Tibial artery (tissue), 4 donors: ENCODE measurements at regions not wholly inside any gene's neighbourhood (a gene's known extent, or its start where the extent isn't known, plus 50 kb on each side); places are given as distances from the start of the nearest gene placed in this dataset.

ENCODE experiments used
- DNase-seq, 2 donors: peaks; one replicate each; pipeline ENCODE4 v3.0.0-alpha.2; 2019
- H3K27ac ChIP-seq, 2 donors: fragments of 200-600 bp; sonication (generic) in 1 of 2; 1 replicate in 1 of 2; 2 replicates in 1 of 2; pipeline ENCODE4 v1.5.1; 2018 to 2019; ENCODE audit warnings: mild to moderate bottlenecking in 1 of 2
- H3K27me3 ChIP-seq, 2 donors: fragments of 200-600 bp; sonication (generic) in 1 of 2; one replicate each; pipeline versions ENCODE4 v1.5.1 to v1.6.0; 2016 to 2019
- H3K36me3 ChIP-seq, 3 donors: fragments of 200-600 bp; sonication (generic) in 2 of 3; one replicate each; pipeline ENCODE4 v1.5.1; 2016 to 2019; ENCODE audit warnings: mild to moderate bottlenecking in 2 of 3
- H3K4me1 ChIP-seq, 4 donors: fragments of 200-600 bp; sonication (generic) in 2 of 4; 1 replicate in 3 of 4; 2 replicates in 1 of 4; pipeline ENCODE4 v1.5.1; 2016 to 2019
- H3K4me3 ChIP-seq, 2 donors: fragments of 200-600 bp; sonication (generic) in 1 of 2; 1 replicate in 1 of 2; 2 replicates in 1 of 2; pipeline ENCODE4 v1.5.1; 2018 to 2019; ENCODE audit warnings: mild to moderate bottlenecking in 2 of 2
- H3K9me3 ChIP-seq, 3 donors: fragments of 200-600 bp; sonication (generic) in 1 of 3; one replicate each; pipeline ENCODE4 v1.5.1; 2016 to 2019
- intact Hi-C: fragments of 100-400 bp; cut with DNase I; formaldehyde crosslinking; loops from one replicate; pipeline ENCODE4 v1.15.0; 2023; ENCODE audit warnings: low total_unique reads
- TF ChIP-seq, protein P1 (sequence below), 2 experiments: fragments of 200-600 bp in 1 of 2; fragments of 450-650 bp in 1 of 2; IDR thresholded peaks; one replicate each; pipeline ENCODE4 v1.5.1; 2017 to 2019; ENCODE audit warnings: antibody characterized with exemption in 2 of 2, mild to moderate bottlenecking in 1 of 2, moderate library complexity in 1 of 2

DNA sequence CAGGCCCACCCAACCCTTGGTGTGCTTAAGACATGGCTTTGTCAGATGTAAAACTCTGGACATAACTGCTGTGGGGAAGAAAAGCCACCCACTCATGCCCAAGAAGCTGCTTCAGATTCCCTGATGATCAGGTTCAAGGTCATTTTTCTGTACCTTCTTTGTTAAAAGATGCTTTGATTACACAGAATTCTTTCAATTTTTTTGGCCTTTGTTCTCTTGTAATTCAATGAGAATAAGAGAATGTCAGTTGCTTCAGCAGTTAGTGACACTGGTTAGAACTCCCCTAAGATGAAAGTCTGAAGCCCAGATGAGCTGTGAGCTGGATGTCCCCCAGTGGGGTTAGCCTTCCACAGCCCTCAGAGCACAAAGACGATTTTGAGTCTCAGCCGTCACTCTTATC lies 152.7 kb downstream of the CHRM3 start:
- Histone ChIP-seq H3K36me3 (no peaks in the 10 kb centered on the region), H3K4me3 (no peak overlapping the region), H3K9me3 (no peaks in the 10 kb centered on the region), H3K27ac (no peak overlapping the region), H3K27me3 (no peaks in the 10 kb centered on the region), H3K4me1 (no peaks in the 10 kb centered on the region)
- intact Hi-C loops: loop anchor here (10.0 kb wide), 1 partner anchor 1216 kb away; no protein-coding TSS in a partner anchor
- TF ChIP-seq, protein P1, sequence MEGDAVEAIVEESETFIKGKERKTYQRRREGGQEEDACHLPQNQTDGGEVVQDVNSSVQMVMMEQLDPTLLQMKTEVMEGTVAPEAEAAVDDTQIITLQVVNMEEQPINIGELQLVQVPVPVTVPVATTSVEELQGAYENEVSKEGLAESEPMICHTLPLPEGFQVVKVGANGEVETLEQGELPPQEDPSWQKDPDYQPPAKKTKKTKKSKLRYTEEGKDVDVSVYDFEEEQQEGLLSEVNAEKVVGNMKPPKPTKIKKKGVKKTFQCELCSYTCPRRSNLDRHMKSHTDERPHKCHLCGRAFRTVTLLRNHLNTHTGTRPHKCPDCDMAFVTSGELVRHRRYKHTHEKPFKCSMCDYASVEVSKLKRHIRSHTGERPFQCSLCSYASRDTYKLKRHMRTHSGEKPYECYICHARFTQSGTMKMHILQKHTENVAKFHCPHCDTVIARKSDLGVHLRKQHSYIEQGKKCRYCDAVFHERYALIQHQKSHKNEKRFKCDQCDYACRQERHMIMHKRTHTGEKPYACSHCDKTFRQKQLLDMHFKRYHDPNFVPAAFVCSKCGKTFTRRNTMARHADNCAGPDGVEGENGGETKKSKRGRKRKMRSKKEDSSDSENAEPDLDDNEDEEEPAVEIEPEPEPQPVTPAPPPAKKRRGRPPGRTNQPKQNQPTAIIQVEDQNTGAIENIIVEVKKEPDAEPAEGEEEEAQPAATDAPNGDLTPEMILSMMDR (IDR thresholded peaks at IDR 0.05): no peak
- DNase-seq: no peak

DNA sequence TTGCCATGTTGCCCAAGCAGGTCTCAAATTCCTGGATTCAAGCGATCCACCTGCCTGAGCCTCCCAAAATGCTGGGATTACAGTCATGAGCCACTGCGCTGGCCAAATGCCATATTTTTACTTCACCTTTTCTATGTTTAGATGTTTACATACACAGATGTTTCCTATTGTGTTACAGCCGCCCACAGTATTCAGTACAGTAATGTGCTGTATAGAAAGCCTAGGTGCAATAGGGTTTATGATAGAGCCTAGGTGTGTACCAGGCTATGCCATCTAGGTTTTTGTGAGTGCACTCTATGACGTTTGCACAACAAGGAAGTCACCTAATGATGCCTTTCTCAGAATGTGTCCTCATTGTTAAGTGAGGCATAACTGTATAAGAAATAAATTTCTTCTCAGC lies 153.4 kb downstream of the CHRM3 start:
- intact Hi-C loops: loop anchor here (10.0 kb wide), 1 partner anchor 1215 kb away; no protein-coding TSS in a partner anchor
- no peak for DNase-seq
- no peaks in the 10 kb centered on the region for H3K27me3 ChIP-seq
- no peaks in the 10 kb centered on the region for H3K36me3 ChIP-seq
- no peaks in the 10 kb centered on the region for H3K9me3 ChIP-seq
- TF ChIP-seq, protein P1 (IDR thresholded peaks at IDR 0.05): no peak
- H3K4me1 ChIP-seq: no peaks in the 10 kb centered on the region
- H3K4me3 ChIP-seq: no peak overlapping the region
- H3K27ac ChIP-seq: no peak overlapping the region

DNA sequence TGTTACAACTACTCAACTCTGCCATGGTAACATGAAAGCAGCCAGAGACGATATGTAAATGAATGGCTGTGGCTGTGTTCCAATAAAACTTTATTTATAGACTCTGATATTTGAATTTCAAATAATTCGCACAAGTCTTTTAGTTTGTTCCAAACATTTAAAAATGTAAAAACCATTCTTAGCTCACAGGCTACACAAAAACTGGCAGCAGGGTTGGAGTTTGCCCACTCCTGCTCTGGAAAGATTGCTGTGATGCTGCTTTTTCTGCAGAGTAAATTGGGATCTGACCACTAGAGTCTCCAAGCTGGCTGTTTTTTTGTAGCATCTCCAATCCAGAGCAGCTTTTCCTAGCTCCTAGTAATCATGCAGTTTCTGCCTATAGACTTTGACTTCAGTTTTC lies 157.5 kb downstream of the CHRM3 start:
- intact Hi-C loops: no loop called here
- no peaks in the 10 kb centered on the region for H3K27me3 ChIP-seq
- TF ChIP-seq, protein P1 (IDR thresholded peaks at IDR 0.05): no peak
- no peak overlapping the region for H3K27ac ChIP-seq
- no peaks in the 10 kb centered on the region for H3K36me3 ChIP-seq
- H3K9me3 ChIP-seq: no peaks in the 10 kb centered on the region
- no peaks in the 10 kb centered on the region for H3K4me1 ChIP-seq
- DNase-seq: no peak
- no peak overlapping the region for H3K4me3 ChIP-seq

DNA sequence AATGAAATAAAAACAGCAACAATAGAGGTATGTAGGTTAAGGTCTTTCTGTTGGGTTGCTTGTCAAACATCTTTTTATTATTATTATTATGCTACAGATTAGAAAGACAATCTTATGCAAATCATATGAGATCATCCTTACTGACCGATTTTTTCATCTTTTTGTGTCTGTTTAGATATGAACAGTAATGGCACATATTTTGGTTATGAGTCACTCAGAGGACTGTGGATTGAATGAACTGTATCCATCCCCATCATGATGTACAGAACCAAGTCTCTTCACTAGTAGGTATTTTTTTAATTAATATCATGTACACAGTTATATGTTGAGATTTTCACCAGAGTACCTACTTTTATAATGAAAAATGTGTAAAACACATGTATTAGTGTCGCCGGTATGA lies 159.1 kb downstream of the CHRM3 start:
- Histone ChIP-seq H3K4me3 (no peak overlapping the region), H3K9me3 (no peaks in the 10 kb centered on the region), H3K27ac (no peak overlapping the region), H3K27me3 (no peaks in the 10 kb centered on the region), H3K4me1 (no peaks in the 10 kb centered on the region), H3K36me3 (no peaks in the 10 kb centered on the region)
- intact Hi-C loops: no loop called here
- TF ChIP-seq, protein P1 (IDR thresholded peaks at IDR 0.05): no peak
- no peak for DNase-seq

DNA sequence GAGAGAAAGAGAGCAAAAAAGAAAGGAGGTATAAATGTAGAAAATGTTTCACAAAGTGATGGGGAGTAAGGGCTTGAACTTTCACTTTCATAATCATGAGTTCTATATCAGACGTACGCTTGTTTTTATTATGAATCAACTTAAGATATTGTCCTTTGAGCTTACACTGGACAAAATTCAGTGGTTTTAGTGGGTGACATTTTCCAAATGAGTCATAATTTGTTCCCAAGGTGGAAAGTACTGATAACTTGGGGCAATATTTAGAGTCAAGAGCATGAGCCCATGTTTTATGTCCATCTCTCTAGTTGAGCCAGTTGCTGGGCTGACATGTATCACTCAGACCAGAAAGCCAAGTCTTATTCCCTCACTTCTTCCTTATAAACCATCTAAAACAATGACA lies 161.6 kb downstream of the CHRM3 start:
- no peak for DNase-seq
- no peak overlapping the region for H3K27ac ChIP-seq
- H3K36me3 ChIP-seq: no peaks in the 10 kb centered on the region
- no peak overlapping the region for H3K4me3 ChIP-seq
- intact Hi-C loops: no loop called here
- H3K27me3 ChIP-seq: no peaks in the 10 kb centered on the region
- H3K9me3 ChIP-seq: no peaks in the 10 kb centered on the region
- H3K4me1 ChIP-seq: no peaks in the 10 kb centered on the region
- TF ChIP-seq, protein P1 (IDR thresholded peaks at IDR 0.05): no peak

DNA sequence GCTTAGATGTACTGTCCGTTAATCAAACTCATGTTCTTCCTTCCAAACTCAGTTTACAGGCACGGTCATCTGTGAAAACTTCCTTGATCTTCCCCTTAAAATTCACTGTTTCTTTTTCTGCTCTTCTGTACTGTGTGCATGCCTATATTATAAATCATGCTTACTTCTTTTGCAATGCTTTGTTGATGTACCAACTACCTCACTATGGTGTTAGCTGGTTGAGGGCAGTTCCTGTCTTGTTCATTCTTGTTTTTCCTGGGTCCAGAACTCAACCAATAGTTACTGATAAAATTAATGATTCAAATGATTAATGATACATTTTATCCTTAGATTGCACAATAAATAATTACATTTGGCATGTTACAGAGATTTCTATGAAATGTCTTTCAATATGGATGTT lies 163.8 kb downstream of the CHRM3 start:
- H3K27me3 ChIP-seq: no peaks in the 10 kb centered on the region
- no peaks in the 10 kb centered on the region for H3K4me1 ChIP-seq
- H3K27ac ChIP-seq: no peak overlapping the region
- no peak overlapping the region for H3K4me3 ChIP-seq
- TF ChIP-seq, protein P1 (IDR thresholded peaks at IDR 0.05): no peak
- no peak for DNase-seq
- H3K9me3 ChIP-seq: no peaks in the 10 kb centered on the region
- intact Hi-C loops: no loop called here
- no peaks in the 10 kb centered on the region for H3K36me3 ChIP-seq
